HG03025 (cell line): ENCODE measurements at regions not wholly inside any gene's neighbourhood (a gene's known extent, or its start where the extent isn't known, plus 50 kb on each side); places are given as distances from the start of the nearest gene placed in this dataset.
"Not testable (repeated sequence)": the region's sequence is repeated elsewhere in the genome, so short reads cannot be mapped to it uniquely, and the experiment has no call there.

Experiments used
- ATAC-seq: cut with Tn5 transposase; IDR thresholded peaks from one replicate; pipeline ENCODE4 v1.9.1; 2021; ENCODE audit warnings: mild to moderate bottlenecking, moderate library complexity; ENCODE audit not compliant: unreplicated experiment, low FRiP score

DNA sequence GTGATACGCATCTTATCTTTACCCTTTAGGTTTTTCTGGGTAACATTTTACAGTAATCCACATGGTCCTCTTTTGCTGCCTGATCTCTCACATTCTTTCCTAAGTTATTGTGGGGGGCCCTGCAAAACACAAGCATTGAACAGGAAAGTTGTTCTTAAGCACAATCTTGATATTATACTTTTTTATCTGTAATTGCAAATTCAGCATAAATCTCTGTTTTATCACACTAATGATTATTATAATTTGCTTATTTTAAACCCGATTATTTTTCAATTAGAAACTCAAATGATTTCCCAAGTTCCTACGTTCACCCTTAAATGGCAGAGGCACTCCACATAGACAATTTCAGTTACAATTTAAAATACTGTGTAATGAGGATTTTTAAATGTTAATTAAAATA, 386.0 kb upstream of the GYPC start:
- no peak for ATAC-seq

DNA sequence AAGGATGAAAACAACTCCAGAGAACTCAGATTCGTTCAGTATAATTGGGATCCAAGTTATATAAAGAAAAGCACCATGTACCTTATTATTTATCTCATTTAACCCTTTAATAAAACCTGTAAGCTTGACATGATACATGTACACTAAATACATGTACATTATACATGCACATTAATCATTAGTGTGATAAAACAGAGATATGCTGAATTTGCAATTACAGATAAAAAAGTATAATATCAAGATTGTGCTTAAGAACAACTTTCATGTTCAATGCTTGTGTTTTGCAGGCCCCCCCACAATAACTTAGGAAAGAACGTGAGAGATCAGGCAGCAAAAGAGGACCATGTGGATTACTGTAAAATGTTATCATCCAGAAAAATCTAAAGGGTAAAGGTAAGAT, 385.4 kb upstream of the GYPC start:
- no peak for ATAC-seq

DNA sequence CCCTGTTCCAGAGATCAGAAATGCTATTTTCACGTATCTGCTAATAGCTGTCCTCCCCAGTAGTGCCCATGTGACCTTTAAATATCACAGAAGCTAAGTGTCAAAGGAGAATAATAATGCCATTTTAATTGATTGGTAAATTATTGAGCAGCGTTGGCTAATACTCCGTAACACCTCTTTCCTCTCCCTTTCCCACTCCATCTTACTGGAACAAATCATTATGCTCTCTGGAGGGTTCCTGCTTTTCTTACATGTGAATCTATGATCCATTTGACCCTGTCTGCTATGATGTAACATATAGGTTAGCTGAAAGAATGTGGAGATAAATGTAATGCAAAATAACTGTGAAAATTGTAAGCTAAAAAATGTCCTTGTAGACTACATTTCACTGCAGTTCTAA, 383.6 kb upstream of the GYPC start:
- no peak for ATAC-seq

DNA sequence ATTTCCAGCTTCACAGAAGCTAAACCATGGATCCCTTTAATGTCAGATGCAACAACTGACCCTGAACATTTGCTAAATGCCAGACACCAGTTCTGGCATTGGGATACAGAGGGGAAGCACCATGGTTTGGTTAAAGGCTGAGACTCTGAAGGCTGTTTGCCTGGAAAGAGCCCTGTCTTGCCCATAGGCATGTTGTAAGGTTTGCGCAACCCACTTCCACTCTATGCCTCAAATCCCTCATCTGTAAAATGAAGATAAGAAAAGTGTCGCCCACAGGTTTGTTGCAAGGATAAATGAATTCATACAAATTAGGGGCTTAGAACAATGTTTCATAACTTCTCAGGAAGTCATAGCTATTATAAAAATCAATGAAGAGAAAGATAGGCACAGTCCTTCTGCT, 380.9 kb upstream of the GYPC start:
- no peak for ATAC-seq

DNA sequence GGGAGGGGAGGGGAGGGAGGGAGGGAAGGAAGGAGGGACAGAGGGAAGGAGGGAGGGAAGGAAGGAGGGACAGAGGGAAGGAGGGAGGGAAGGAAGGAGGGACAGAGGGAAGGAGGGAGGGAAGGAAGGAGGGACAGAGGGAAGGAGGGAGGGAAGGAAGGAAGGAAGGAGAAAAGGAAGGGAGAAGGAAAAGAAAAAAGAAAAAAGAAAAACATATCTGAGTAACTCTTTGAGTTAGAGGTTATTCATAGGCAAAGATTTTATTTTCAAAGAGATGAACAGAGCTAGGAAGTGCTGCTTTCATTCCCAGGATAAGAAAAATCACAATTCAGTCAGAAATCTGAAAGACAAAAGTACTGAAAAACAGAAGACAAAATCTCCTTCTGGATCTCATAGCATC, 379.7 kb upstream of the GYPC start:
- ATAC-seq: not testable (repeated sequence)

DNA sequence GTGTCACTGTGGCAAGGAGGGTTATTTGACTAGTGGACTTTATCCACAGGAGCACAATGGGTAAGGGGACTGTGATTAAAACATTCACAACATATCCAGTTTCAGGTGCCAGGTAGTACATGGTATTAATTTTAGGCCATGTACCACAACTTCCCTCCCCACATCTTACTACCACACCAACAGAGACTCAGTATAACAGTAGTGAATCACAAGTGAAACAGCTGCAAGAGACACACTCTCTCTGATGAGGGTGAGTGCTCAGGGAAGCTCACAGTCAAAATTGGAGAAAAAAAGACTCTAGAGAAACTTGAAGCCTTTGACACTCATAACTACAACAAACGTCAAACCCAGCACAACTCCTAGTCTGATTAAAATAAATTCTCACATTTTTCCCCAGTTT, 367.6 kb upstream of the GYPC start:
- no peak for ATAC-seq

DNA sequence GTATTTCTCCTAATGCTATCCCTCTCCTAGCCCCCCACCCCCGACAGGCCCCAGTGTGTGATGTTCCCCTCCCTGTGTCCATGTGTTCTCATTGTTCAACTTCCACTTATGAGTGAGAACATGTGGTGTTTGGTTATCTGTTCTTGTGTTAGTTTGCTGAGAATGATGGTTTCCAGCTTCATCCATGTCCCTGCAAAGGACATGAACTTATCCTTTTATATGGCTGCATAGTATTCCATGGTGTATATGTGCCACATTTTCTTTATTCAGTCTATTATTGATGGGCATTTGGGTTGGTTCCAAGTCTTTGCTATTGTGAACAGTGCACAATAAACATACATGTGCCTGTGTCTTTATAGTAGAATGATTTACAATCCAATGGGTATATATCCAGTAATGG, 362.0 kb upstream of the GYPC start:
- not testable (repeated sequence) for ATAC-seq

DNA sequence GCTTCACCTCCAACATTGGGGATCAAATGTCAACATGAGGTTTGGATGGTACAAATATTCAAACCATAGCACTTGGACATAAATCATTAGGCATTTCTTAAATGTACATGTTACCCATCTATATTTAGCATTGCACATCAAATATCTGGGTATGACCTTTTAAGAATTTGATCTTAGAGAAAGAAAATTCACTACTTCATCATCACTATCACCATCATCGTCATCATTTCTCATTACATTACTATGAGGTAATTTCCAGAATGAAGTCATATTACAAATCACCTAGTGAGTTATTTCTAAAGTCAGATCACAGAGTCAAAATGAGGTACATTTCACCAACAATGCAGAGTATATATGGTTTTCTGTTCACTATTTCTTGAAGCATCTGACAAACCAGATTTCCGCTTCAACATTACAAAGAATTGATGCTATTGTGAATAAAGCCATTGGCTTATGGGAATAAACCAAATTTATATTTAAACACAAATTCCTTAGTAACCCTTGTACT, 356.4 kb upstream of the GYPC start:
- ATAC-seq: no peak

DNA sequence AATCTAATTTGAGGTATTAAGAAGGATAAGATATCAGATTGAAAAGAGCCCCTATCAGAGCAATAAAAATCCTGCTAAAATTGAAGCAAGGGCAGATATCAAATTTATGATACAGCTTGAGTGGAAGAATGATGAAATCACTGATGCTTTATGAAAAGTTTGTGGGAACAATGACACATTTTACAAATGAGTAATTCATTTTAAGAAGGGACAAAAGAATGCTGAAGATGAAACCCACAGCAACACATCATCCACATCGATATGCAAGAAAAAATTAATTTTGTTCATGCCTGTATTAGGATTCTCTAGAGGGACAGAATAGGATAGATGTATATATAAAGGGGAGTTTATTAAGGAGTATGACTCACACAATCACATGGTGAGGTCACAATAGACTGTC, 355.6 kb upstream of the GYPC start:
- ATAC-seq: no peak

DNA sequence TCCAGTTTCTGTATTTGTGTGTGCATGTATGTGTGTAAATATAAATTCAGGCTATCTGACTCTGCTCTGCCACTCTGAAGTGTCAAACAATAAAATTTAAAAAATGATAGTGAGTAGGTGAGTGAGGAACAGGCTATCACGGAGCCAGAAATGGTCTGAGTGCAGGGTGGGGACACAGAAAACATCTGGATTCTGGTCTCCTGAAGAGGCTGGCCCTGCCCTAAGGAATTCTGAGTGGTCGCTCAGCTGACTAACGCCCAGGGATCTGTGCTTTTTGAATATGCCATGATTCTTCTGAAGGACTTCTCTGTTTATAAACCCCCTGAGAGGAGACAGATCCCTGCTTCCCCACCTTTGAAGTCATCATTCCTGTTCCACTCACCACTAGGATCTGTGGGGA, 353.9 kb upstream of the GYPC start:
- no peak for ATAC-seq

DNA sequence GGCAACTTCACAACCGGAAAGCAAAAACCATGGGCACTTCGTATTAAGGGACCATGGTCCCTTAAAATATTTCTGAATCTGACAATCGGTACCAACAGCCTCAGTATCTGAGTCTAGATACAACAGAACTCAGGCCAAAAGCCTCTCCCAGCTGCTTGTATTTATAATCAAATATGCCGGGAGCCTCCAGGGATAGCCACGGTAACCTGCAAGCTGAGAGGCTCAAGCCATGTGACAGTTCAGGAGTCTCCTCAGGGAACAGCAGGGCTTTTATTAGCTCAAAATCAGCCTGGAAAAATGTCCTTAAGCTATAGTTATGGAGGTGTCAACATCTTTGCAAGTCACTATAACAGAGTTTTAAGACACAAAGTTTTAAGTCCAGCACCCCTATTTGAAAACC, 352.8 kb upstream of the GYPC start:
- no peak for ATAC-seq

DNA sequence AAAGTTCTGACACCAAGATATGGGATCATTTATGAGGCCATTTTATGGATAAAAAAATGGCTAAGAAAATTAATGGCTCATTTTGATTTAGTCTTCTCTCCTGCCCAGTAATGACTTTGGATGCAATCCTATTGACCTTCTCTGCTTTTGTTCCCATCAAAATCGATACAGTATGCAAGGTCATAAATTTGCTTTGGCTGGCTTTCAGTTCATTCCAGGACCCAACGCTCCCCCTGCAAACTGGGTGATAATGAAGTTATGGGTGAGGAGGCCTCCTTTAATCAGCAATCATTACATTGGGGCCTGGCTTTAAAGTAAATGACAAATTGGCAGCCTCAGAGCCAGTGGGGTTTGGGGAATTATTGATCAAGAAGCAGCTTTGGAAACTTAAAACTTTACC, 351.8 kb upstream of the GYPC start:
- no peak for ATAC-seq

DNA sequence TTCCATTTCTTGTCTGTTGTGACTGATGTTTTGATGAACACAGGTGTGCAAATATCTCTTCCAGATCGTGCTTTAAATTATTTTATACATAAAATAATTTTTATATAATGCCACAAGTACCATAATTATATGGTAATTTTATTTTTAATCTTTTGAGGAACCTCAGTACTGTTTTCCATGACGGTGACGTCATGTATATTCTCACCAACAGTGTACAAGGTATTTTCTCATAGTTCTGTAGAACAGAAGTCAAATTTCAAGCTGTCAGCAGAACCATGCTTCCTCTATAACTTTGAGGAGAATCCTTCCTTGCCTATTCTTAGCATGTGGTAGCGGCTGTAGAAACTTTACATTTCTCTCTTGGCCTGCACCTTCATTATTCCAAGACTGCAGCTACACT, 349.4 kb upstream of the GYPC start:
- ATAC-seq: no peak

DNA sequence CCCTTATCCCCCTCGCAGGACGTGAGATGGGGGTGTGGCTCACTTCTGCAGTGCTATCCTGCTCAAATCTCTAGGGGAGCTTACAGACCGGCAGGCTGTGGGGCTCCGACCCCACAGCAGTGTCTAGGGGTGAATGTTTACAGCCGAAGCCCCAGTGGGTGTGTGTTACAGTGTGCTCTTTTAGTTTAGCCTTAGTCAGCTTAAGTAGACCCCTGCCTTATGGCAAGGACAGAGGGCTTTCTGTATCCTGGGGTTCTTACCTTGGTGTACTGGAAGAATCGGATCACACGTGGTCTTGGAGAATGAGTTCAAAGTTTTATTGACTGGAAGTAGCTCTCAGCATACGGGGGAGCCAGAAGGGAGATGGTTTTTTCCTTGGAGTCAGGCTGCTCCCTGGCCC, 348.2 kb upstream of the GYPC start:
- no peak for ATAC-seq

DNA sequence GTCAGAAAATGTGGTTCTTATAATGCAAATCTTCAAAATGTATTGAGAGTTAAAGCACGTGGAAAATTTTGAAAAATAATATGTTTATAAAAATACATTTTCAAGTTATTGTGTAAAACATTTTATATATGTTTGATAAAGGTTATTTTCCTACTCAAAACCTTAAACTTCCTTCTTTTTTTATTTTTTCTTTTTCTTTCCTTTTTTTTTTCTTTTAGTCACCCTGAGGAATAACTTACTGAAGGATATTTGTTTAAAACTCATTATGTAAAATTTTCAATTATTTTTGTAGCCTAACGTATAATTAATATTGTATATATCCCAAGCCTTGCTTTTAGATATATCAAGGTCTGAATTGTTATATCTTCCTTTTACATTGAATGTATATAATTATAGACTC, 346.8 kb upstream of the GYPC start:
- ATAC-seq: no peak

DNA sequence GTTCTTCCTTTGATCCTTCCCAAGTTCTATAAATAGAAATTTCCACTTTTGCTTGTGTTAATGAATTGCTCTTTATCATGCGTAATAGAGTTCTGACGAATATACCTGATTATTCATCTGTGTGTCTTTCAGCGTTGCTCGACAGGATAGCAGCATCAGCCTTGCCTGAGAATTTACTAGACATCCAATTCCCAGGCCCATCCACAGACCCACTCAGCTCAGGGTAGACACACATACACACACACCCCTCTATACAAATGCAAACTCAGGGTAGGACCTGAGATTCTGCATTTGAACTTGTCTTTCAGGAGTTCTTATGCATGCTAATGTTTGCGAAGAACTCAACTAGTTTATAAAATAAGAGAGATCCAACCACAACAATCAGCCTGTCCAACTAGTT, 343.4 kb upstream of the GYPC start:
- ATAC-seq: no peak

DNA sequence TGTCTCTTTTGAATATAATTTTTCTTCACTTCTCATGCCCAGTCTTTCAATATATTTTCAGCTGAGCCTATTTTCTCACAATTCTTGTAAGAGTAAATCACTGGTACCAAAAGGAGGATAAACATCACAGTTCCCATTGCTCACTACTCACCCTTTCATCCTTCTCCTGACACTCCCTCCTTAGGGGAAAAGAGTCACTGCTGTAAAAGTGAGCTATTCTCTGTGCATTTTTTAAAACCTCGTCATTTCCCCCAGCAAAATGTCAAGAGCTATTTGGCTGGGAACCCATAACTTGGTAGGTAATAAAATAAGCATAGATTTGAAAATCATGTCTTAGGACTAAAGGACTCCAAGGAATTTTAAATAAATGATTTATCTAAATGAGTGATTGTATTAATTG, 340.1 kb upstream of the GYPC start:
- no peak for ATAC-seq

DNA sequence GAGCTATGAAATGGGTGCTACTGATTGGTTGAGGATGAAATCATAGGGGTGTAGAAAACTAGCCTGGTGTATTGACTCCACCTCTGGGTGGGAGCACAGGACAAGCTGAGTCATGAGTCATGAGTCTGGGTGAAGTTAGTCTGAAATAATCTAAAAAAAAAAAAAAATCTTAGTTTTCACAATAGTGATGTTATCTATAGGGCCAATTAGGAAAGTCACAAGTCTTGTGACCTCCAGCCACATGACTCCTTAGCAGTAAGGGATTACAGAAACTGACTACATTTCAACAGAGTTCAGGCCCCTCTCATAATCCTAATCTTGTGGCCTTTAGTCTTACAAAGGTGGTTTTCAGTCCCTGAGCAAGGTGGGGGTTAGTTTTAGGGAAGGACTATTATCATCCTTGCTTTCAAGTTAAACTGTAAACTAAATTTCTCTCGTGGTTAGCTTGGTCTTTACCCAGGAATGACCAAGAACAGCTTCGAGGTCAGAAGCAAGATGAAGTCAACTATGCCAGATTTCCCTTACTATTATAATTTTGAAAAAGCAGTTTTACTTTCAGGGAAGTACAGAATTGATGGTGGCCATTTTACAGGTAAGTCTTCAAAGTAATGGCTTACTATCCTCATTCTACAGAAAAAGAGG, 338.0 kb upstream of the GYPC start:
- no peak for ATAC-seq

DNA sequence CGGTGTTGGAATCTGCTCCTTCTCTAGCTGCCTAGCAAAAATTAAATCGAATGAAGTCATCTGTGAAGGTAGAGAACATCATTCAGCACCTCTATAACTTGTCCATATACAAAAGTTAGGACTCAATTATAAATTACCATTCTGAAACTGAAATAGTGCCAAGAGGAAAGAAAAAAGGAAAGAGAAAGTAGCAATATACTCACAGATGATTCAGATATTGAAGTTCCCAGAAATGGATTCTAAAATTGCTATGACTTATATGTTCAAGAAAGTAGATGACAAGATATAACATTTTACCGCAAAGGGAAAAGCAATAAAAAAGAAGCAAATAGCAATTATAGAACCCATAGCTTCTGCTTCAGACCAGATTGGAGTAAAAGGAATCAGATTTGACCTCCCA, 333.6 kb upstream of the GYPC start:
- no peak for ATAC-seq

DNA sequence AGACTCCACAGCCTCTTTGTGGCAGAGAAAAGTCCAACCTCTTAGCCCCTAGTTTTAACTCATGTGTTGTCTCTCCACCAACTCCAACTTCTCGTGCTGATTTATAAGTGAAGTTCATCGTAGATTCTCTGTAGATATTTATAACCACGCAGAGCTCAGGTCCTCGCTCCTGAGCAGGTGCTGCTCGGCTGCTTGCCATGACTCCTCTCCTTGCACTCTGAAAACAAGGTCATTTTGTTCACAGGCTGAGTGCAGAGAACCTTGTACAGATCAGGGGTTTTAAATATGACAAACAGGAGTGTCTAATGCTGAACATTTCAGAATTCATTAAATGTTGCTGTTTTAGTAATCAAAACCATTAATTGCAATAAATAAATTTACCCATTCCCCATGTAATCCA, 330.8 kb upstream of the GYPC start:
- ATAC-seq: no peak

DNA sequence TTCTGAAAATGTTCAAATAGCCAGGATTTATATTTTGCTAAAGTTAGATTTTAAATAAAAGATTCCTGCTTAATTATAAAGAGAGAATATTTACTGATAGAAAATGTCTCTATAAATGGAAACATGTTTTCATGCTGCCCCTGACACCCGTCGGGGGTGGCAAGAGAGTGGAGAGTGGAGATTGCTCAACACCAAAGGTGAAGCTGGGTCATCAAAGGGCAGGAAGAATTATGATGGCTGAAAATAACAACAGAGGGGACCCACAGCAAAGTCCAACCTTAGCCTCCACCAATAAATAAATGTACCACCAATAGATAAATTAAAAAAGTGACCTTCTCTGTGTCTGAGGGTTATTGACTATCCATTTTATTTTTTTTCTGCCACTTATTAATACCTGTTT, 326.8 kb upstream of the GYPC start:
- ATAC-seq: no peak

DNA sequence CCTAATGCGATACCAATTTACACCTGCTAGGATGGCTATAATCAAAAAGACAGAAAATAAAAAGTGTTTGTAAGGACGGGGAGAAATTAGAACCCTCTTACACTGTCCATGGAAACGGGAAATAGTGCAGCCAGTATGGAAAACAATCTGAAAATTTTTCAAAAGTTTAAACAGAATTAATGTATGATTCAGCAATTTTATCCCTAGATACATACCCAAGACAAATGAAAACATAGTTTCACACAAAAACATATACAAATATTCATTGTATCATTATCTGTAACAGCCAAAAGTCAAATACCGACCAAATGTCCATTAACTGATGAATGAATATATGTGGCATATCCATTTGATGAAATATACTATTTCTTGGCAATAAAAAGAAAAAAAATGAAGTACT, 313.5 kb upstream of the GYPC start:
- no peak for ATAC-seq

DNA sequence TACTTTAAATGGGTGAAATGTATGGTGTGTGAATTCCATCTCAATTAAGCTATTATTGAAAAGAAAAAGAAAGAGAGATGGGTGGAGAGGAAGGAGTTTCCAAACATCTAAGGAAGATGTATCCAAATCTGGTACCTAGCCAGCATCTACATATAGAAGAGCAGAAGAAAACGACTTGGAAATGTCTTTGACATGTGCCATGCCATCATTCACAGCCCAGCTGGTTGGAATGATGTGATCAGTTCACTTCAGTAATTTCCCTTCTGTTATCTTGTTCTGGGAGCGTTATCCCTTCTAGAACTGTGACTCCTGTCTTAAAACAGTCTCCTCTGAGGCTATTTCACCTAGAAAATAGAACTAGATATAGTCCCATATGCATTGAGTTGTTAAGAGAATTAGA, 312.8 kb upstream of the GYPC start:
- ATAC-seq: no peak
